22Rv1 (cell line): ENCODE measurements at regions not wholly inside any gene's neighbourhood (a gene's known extent, or its start where the extent isn't known, plus 50 kb on each side); places are given as distances from the start of the nearest gene placed in this dataset.
"Not testable (repeated sequence)": the region's sequence is repeated elsewhere in the genome, so short reads cannot be mapped to it uniquely, and the experiment has no call there.

Experiments used
- H3K27ac ChIP-seq: fragments of 450-650 bp; 2 replicates; pipeline ENCODE4 v1.5.1; 2017
- CTCF ChIP-seq: fragments of 450-650 bp; IDR thresholded peaks from 2 replicates; pipeline ENCODE4 v1.5.1; 2017; ENCODE audit warnings: mild to moderate bottlenecking
- ZFX ChIP-seq: fragments of 450-650 bp; IDR thresholded peaks from 2 replicates; pipeline ENCODE4 v1.6.1; 2017; ENCODE audit warnings: antibody characterized with exemption, borderline replicate concordance

- TF ChIP-seq ZFX (no peak), CTCF (no peak)
- no peak overlapping the region for H3K27ac ChIP-seq
These were observed 80.2 kb upstream of the GJB6 start for GRCh38 chr13:20312292-20312691.

DNA sequence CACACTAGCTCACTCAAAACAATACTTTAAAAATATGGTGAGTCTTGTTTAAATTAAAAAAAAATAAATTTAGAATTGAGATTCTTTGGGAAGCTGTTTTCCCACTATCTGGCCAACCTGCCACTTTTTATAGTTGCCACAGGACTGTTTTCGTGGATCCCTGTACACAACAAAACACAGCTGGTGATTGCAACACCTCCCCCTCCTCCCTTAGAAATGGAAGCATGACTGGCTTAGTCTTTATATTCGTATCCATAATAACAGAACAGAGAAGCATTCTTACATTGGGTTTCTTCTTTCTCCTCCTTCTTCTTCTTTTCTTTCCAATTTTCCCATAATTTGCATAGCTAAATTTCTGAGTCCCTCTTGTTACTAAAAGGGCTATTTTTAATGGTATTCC is 79.5 kb upstream of the GJB6 start:
- TF ChIP-seq ZFX (no peak), CTCF (no peak)
- no peak overlapping the region for H3K27ac ChIP-seq

- no peak for TF ChIP-seq CTCF
- TF ChIP-seq ZFX = no peak
These were observed 78.9 kb upstream of the GJB6 start for GRCh38 chr13:20311022-20311421.

DNA sequence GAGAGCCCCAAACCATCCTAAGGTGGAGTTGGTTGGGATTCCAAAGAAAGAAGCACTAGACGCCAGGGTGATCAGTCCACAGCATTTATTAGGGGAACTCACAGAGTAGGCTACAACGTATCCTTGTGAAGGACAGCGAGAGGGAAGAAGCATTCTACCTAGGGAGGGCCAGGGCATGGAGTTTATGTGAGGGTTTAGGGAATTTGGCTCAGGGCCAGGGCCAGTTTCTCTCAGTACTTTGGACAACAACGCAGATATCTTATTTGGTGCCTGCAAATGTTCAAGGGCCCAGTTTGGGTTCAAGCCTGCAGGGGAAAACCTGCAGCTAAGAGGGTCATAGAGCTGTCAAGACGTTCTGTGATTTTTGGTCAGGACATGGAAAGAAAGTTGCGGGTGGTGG is 73.9 kb upstream of the GJB6 start:
- no peak for TF ChIP-seq CTCF
- H3K27ac ChIP-seq = no peak overlapping the region

More at GRCh38 chr13:20311022-20311421, 78.9 kb upstream of the GJB6 start:
- H3K27ac ChIP-seq = no peak overlapping the region

GRCh38 chr13:20305587-20305986 is 73.5 kb upstream of the GJB6 start:
- no peak for TF ChIP-seq ZFX
- no peak; the same call in 1 of the 2 replicates for TF ChIP-seq CTCF
- no peak overlapping the region for H3K27ac ChIP-seq

- not testable (repeated sequence) for H3K27ac ChIP-seq
These were observed 71.9 kb upstream of the GJB6 start for GRCh38 chr13:20304061-20304460.

DNA sequence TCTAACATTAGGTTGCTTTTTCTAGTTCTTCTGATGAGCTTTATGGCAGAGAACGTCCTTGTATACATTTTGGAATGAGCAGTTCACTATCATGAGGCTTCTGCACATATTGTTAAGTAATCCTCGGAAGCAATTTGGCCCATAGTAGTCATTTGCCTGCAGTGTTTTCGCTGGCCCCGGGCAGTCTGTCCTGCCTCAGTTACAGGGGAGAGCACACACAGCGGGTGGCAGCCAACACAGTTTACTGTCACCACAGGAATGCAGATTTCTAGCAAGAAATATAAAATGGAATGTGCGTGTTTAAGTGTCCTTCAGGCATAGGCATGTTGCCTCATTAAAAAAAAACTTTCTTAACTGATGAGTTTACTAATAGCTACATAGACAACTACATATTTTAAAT is 71.5 kb upstream of the GJB6 start:
- TF ChIP-seq ZFX (no peak), CTCF (no peak)
- no peak overlapping the region for H3K27ac ChIP-seq

DNA sequence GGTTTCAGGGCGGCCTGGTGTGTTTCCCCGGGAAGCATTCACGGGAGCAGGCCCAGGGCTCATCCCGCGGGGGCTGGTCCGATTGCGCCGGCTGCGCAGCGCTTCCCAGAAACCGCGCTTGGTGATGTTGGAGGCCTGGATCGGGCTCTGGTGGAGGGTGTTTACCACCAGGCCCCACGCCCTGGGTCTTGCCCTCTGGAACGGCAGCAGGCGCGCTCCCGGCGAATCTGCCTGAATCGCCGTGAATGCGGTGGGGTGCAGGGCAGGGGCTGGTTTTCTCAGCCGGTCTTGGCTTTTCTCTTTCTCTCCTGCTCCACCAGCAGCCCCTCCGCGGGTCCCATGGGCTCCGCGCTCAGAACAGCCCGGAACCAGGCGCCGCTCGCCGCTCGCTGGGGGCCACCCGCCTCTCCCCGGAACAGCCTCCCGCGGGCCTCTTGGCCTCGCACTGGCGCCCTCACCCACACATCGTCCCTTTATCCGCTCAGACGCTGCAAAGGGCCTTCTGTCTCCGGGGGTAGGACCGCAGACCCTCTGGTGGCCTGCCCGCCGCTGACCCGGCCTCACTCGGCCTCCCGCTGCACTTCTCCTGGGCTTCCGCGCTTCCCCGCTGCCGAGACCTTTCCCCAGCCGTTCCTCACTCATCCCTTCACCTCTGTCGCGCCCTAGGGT is 69.4 kb upstream of the GJB6 start:
- H3K27ac ChIP-seq = no peak overlapping the region
- TF ChIP-seq ZFX (no peak), CTCF (no peak)
